SK-N-MC (cell line): ENCODE measurements at regions not wholly inside any gene's neighbourhood (a gene's known extent, or its start where the extent isn't known, plus 50 kb on each side); places are given as distances from the start of the nearest gene placed in this dataset.

Experiments
- DNase-seq: peaks from one replicate; pipeline ENCODE4 v3.0.0-alpha.2; 2011; ENCODE audit warnings: low read depth, low spot score
- H3K27ac ChIP-seq: fragments of 200-600 bp; sonication (generic); 2 replicates; pipeline ENCODE4 v1.5.1; 2016; ENCODE audit warnings: mixed run types
- H3K36me3 ChIP-seq: fragments of 200-600 bp; sonication (generic); 2 replicates; pipeline ENCODE4 v1.6.1; 2017; ENCODE audit warnings: antibody characterized with exemption, low read length, mixed read lengths; ENCODE audit not compliant: insufficient read depth
- H3K4me3 ChIP-seq: fragments of 200-600 bp; sonication (generic); 2 replicates; pipeline ENCODE4 v1.5.1; 2016
- H3K9ac ChIP-seq: fragments of 200-600 bp; sonication (generic); 2 replicates; pipeline ENCODE4 v1.8.0; 2017; ENCODE audit warnings: mixed run types, mixed read lengths; ENCODE audit not compliant: insufficient read length
- H3K9me3 ChIP-seq: fragments of 200-600 bp; sonication (generic); 2 replicates; pipeline ENCODE4 v1.6.1; 2017; ENCODE audit warnings: low read depth, mild to moderate bottlenecking, antibody characterized with exemption, low read length, moderate library complexity, mixed read lengths
- EZH2 ChIP-seq: fragments of 200-600 bp; sonication (generic); IDR thresholded peaks from one replicate; pipeline ENCODE4 v1.6.1; 2017; ENCODE audit warnings: antibody characterized with exemption
- FOXP2 ChIP-seq: optimal IDR thresholded peaks from 2 replicates; pipeline ENCODE3; 2011; ENCODE audit warnings: mild to moderate bottlenecking, moderate library complexity; ENCODE audit not compliant: insufficient read depth; ENCODE audit errors: extremely low read length, control extremely low read depth
- POLR2AphosphoS5 ChIP-seq: IDR thresholded peaks from 2 replicates; pipeline ENCODE4 v1.6.1; 2012; ENCODE audit warnings: mild to moderate bottlenecking, low read depth, low read length, borderline replicate concordance

DNA sequence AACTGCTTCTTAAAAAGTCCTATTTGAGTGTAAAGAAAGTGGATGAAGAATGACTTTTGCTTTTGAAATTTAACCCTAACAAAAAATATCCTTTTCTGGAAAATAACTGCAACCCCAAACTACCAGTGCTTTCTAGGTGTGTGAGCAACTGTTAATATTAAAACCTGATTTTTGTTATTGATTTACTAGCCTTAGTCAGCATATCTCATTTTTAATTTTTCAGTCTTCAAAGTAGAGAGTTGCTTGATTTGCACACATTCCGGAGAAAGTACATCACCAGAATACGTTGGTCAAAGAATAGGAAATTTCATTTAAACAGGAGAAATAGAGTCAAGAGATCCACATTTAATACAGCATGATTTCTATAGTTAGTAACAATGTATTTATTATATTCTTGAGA, 141.8 kb upstream of the ADAMTS5 start:
- DNase-seq = no peak
- Histone ChIP-seq H3K9ac (no peak overlapping the region), H3K9me3 (no peaks in the 10 kb centered on the region), H3K36me3 (no peaks in the 10 kb centered on the region), H3K4me3 (no peak overlapping the region), H3K27ac (no peak overlapping the region)
- no peak for TF ChIP-seq EZH2

GRCh38 chr21:27108228-27108627, 141.3 kb upstream of the ADAMTS5 start:
- TF ChIP-seq FOXP2 (no peak), POLR2AphosphoS5 (no peak), EZH2 (no peak)
- DNase-seq = no peak
- Histone ChIP-seq H3K9ac (no peak overlapping the region), H3K9me3 (no peaks in the 10 kb centered on the region), H3K4me3 (no peak overlapping the region), H3K36me3 (no peaks in the 10 kb centered on the region), H3K27ac (no peak overlapping the region)

DNA sequence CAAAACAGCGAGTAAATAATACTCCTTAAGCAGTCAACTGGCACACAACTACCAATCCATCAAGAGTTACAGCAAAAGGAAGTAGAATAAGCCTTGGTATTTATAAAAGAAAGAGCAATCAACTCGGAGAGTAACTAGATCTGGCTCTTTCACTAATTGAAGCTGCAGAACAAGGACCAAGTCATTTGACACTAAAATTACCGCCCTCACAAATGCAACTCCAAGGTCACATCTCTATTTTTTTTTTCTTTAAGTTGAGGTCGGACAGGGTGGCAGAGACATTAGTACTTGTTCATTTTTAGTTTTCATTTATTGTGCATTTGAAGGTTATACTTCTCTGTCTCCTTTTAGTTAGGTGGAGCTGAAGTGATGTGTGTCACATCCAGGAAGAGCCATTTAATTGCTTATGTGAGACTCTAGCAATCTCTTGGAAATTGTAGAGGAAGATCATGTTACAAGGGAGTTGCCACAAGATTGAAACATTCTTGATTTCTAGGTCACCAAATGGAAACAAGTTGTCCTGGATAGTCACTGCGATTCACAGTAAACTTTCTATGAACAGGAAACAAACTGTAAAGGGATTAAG, 138.1 kb upstream of the ADAMTS5 start:
- Histone ChIP-seq H3K4me3 (no peak overlapping the region), H3K36me3 (no peaks in the 10 kb centered on the region), H3K9me3 (no peaks in the 10 kb centered on the region), H3K9ac (no peak overlapping the region), H3K27ac (no peak overlapping the region)
- DNase-seq = no peak
- no peak for TF ChIP-seq FOXP2
- TF ChIP-seq POLR2AphosphoS5 = no peak
- no peak for TF ChIP-seq EZH2

- TF ChIP-seq EZH2 (no peak), POLR2AphosphoS5 (no peak), FOXP2 (no peak)
- DNase-seq = no peak
- H3K9ac ChIP-seq = no peak overlapping the region
- no peak overlapping the region for H3K4me3 ChIP-seq
- no peaks in the 10 kb centered on the region for H3K9me3 ChIP-seq
- no peaks in the 10 kb centered on the region for H3K36me3 ChIP-seq
- no peak overlapping the region for H3K27ac ChIP-seq
Observed at GRCh38 chr21:27103768-27104167, 136.9 kb upstream of the ADAMTS5 start.

GRCh38 chr21:27101523-27101922, 134.6 kb upstream of the ADAMTS5 start:
- no peak overlapping the region for H3K4me3 ChIP-seq
- no peak overlapping the region for H3K9ac ChIP-seq
- no peak for TF ChIP-seq POLR2AphosphoS5
- no peak for TF ChIP-seq EZH2
- no peak for TF ChIP-seq FOXP2
- DNase-seq = no peak
- no peaks in the 10 kb centered on the region for H3K36me3 ChIP-seq
- H3K27ac ChIP-seq = no peak overlapping the region
- no peaks in the 10 kb centered on the region for H3K9me3 ChIP-seq

DNA sequence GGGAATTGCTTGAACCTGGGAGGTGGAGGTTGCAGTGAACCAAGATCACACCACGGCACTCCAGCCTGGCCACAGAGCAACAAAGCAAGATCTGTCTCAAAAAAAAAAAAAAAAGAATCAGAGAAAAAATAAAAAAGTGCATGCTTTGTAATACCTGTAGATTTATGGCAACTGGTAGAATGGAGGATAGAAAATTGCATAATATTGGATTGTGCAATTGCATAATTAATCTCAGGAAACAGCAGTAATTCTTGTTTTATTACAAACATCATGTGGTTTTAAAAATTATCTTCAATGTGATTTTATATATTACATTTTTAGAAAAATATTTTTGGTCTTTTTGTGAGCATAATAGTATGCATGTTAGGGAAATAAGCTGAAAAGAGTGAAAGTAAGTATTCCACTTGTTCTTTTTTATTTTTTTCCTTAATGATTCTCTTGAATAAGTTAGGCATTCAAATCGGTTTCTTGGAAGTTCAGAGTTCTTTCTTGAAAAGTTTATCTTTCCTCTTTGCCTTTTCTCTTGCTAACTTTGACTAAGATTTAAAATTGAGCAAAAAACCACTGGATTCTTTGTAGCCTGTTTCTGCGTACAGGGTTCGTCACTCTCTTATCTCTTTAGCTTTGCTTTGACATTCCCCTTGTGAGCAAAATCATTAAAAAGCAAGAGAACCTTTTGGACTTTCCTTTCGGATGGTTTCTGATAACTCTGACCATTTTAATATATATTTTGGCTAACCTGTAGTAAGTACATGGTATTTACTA, 127.5 kb upstream of the ADAMTS5 start:
- peak; percentile 84 for DNase-seq
- H3K27ac ChIP-seq = peak overlapping the region; percentile 60; the same call in 1 of the 2 replicates
- H3K4me3 ChIP-seq = peak overlapping the region; percentile 57
- TF ChIP-seq FOXP2 (no peak), POLR2AphosphoS5 (peak; percentile 55; the same call in 1 of the 2 replicates), EZH2 (no peak)
- H3K9me3 ChIP-seq = no peaks in the 10 kb centered on the region
- H3K9ac ChIP-seq = no peak overlapping the region
- no peaks in the 10 kb centered on the region for H3K36me3 ChIP-seq

GRCh38 chr21:27086630-27087029, 119.7 kb upstream of the ADAMTS5 start:
- Histone ChIP-seq H3K27ac (no peak overlapping the region), H3K4me3 (no peak overlapping the region), H3K36me3 (no peaks in the 10 kb centered on the region), H3K9me3 (no peaks in the 10 kb centered on the region), H3K9ac (no peak overlapping the region)
- no peak for DNase-seq
- TF ChIP-seq FOXP2 = no peak

GRCh38 chr21:27086186-27086585, 119.3 kb upstream of the ADAMTS5 start:
- DNase-seq = no peak
- H3K9me3 ChIP-seq = no peaks in the 10 kb centered on the region
- no peak overlapping the region for H3K9ac ChIP-seq
- no peak for TF ChIP-seq FOXP2
- no peak for TF ChIP-seq POLR2AphosphoS5
- TF ChIP-seq EZH2 = no peak
- H3K36me3 ChIP-seq = no peaks in the 10 kb centered on the region
- H3K27ac ChIP-seq = no peak overlapping the region
- H3K4me3 ChIP-seq = no peak overlapping the region

DNA sequence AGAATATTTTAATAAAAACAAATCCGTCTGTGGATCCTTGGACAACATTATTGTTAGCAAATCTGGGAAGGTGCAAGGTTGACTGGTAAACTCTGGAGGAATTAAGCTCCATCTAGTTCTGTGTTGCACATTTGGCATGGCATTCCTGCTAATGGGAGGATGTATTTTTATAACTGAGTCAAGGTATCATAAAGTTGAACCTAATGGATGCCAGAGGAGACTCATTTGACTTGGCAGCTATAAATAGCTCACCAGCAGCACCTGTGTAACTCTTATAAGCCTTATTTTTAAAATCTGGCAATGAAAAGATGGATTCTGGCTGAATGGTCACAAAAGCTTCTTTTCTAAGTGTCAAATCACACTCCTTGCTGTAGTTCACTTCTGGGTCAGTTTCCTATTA, 118.5 kb upstream of the ADAMTS5 start:
- no peak for DNase-seq
- no peaks in the 10 kb centered on the region for H3K36me3 ChIP-seq
- TF ChIP-seq EZH2 = no peak
- TF ChIP-seq POLR2AphosphoS5 = no peak
- no peak for TF ChIP-seq FOXP2
- H3K9me3 ChIP-seq = no peaks in the 10 kb centered on the region
- H3K27ac ChIP-seq = no peak overlapping the region
- H3K9ac ChIP-seq = no peak overlapping the region
- H3K4me3 ChIP-seq = no peak overlapping the region
